GM23338 (cell line): ENCODE measurements at regions not wholly inside any gene's neighbourhood (a gene's known extent, or its start where the extent isn't known, plus 50 kb on each side); places are given as distances from the start of the nearest gene placed in this dataset.

Experiments used
- CREB1 ChIP-seq: fragments of 250-450 bp; sonication (Bioruptor Pico); IDR thresholded peaks from 2 replicates; pipeline ENCODE4 v1.5.0; 2020; ENCODE audit warnings: low read depth, mild to moderate bottlenecking, moderate library complexity
- CTCF ChIP-seq, 2 experiments: fragments of 200-600 bp in 1 of 2; sonication (generic) in 1 of 2; conservative IDR thresholded peaks; 2 replicates each; pipeline versions ENCODE4 v1.5.1 to v1.6.1; 2016 to 2017; ENCODE audit warnings: antibody characterized with exemption in 2 of 2, low read depth in 2 of 2, mild to moderate bottlenecking in 2 of 2, moderate library complexity in 1 of 2
- ETS1 ChIP-seq: IDR thresholded peaks from 2 replicates; pipeline ENCODE4 v1.6.1; 2016; ENCODE audit warnings: antibody characterized with exemption
- EZH2 ChIP-seq: fragments of 200-600 bp; sonication (generic); IDR thresholded peaks from one replicate; pipeline ENCODE4 v1.8.0; 2017; ENCODE audit warnings: antibody characterized with exemption, mild to moderate bottlenecking, low read depth; ENCODE audit not compliant: unreplicated experiment
- EZH2phosphoT487 ChIP-seq: fragments of 200-600 bp; sonication (generic); IDR thresholded peaks from one replicate; pipeline ENCODE4 v1.8.1; 2018; ENCODE audit warnings: antibody characterized with exemption; ENCODE audit not compliant: unreplicated experiment
- JUNB ChIP-seq: IDR thresholded peaks from one replicate; pipeline ENCODE4 v1.6.1; 2016; ENCODE audit warnings: antibody characterized with exemption; ENCODE audit not compliant: unreplicated experiment
- NANOG ChIP-seq: IDR thresholded peaks from 2 replicates; pipeline ENCODE4 v1.6.1; 2016; ENCODE audit warnings: antibody characterized with exemption, borderline replicate concordance
- POLR2AphosphoS5 ChIP-seq: IDR thresholded peaks from 2 replicates; pipeline ENCODE4 v1.6.1; 2016; ENCODE audit warnings: antibody characterized with exemption, low read depth
- REST ChIP-seq: IDR thresholded peaks from one replicate; pipeline ENCODE4 v1.6.1; 2018; ENCODE audit warnings: antibody characterized with exemption; ENCODE audit not compliant: unreplicated experiment
- STAT1 ChIP-seq: IDR thresholded peaks from one replicate; pipeline ENCODE4 v1.6.1; 2016; ENCODE audit warnings: antibody characterized with exemption; ENCODE audit not compliant: unreplicated experiment
- ZNF114 ChIP-seq: fragments of 250-450 bp; sonication (Bioruptor Pico); IDR thresholded peaks from 2 replicates; pipeline ENCODE4 v1.5.0; 2020; ENCODE audit warnings: mild to moderate bottlenecking, moderate library complexity
- ZNF331 ChIP-seq: fragments of 250-450 bp; sonication (Bioruptor Pico); IDR thresholded peaks from 2 replicates; pipeline ENCODE4 v1.5.0; 2020; ENCODE audit warnings: low read depth, mild to moderate bottlenecking, moderate library complexity
- ZNF462 ChIP-seq: fragments of 250-450 bp; sonication (Bioruptor Pico); IDR thresholded peaks from 2 replicates; pipeline ENCODE4 v1.5.0; 2020; ENCODE audit warnings: mild to moderate bottlenecking, moderate library complexity

GRCh38 chr6:71171497-71172070 is 117.0 kb upstream of the OGFRL1 start:
- TF ChIP-seq CTCF (conservative IDR thresholded peaks at IDR 0.05; ENCODE audit: low read depth in 2 of 2) (no peak), REST (no peak), EZH2 (no peak), ETS1 (no peak), STAT1 (no peak), EZH2phosphoT487 (no peak), POLR2AphosphoS5 (no peak), CREB1 (CRISPR knock-in tag) (no peak), JUNB (no peak), ZNF114 (CRISPR knock-in tag) (no peak), ZNF331 (CRISPR knock-in tag) (no peak), NANOG (no peak), ZNF462 (CRISPR knock-in tag) (no peak)
